ENCODE measurements at regions not wholly inside any gene's neighbourhood (a gene's known extent, or its start where the extent isn't known, plus 50 kb on each side); places are given as distances from the start of the nearest gene placed in this dataset.
"Not testable (repeated sequence)": the region's sequence is repeated elsewhere in the genome, so short reads cannot be mapped to it uniquely, and the experiment has no call there.

GRCh38 chrX:42832764-42833549 lies 55.0 kb upstream of the PPP1R2C start:
- no peak for DNase-seq (ENCODE audit: low read depth)

GRCh38 chrX:42833550-42833940 lies 55.6 kb upstream of the PPP1R2C start:
- not testable (repeated sequence) for DNase-seq (ENCODE audit: low read depth)

- DNase-seq (ENCODE audit: low read depth) = no peak
These were observed 59.3 kb upstream of the PPP1R2C start for GRCh38 chrX:42837101-42837726.

- no peak for DNase-seq (ENCODE audit: low read depth)
These were observed 59.8 kb upstream of the PPP1R2C start for GRCh38 chrX:42837747-42838146.

GRCh38 chrX:42839632-42840031 lies 61.7 kb upstream of the PPP1R2C start:
- DNase-seq (ENCODE audit: low read depth) = no peak

- DNase-seq (ENCODE audit: low read depth) = no peak
These were observed 68.8 kb upstream of the PPP1R2C start for GRCh38 chrX:42846741-42847140.

GRCh38 chrX:42855259-42855658 lies 77.3 kb upstream of the PPP1R2C start:
- DNase-seq (ENCODE audit: low read depth) = no peak

- no peak for DNase-seq (ENCODE audit: low read depth)
These were observed 79.8 kb upstream of the PPP1R2C start for GRCh38 chrX:42857766-42858165.

- no peak for DNase-seq (ENCODE audit: low read depth)
These were observed 91.0 kb upstream of the PPP1R2C start for GRCh38 chrX:42869011-42869410.

- no peak for DNase-seq (ENCODE audit: low read depth)
These were observed 91.9 kb upstream of the PPP1R2C start for GRCh38 chrX:42869659-42870476.

- DNase-seq (ENCODE audit: low read depth) = no peak
These were observed 108.6 kb upstream of the PPP1R2C start for GRCh38 chrX:42886519-42886918.

GRCh38 chrX:42900947-42901346 lies 123.0 kb upstream of the PPP1R2C start:
- DNase-seq (ENCODE audit: low read depth) = no peak

GRCh38 chrX:42902513-42902912 lies 124.5 kb upstream of the PPP1R2C start:
- no peak for DNase-seq (ENCODE audit: low read depth)

- no peak for DNase-seq (ENCODE audit: low read depth)
These were observed 142.8 kb upstream of the PPP1R2C start for GRCh38 chrX:42920752-42921151.

- no peak for DNase-seq (ENCODE audit: low read depth)
These were observed 152.1 kb upstream of the PPP1R2C start for GRCh38 chrX:42930071-42930470.

GRCh38 chrX:42930951-42931350 lies 153.0 kb upstream of the PPP1R2C start:
- DNase-seq (ENCODE audit: low read depth) = no peak

- no peak for DNase-seq (ENCODE audit: low read depth)
These were observed 155.2 kb upstream of the PPP1R2C start for GRCh38 chrX:42933187-42933586.

- DNase-seq (ENCODE audit: low read depth) = no peak
These were observed 156.2 kb upstream of the PPP1R2C start for GRCh38 chrX:42934020-42934726.

- no peak for DNase-seq (ENCODE audit: low read depth)
These were observed 163.7 kb upstream of the PPP1R2C start for GRCh38 chrX:42941671-42942070.

GRCh38 chrX:42943051-42943974 lies 165.3 kb upstream of the PPP1R2C start:
- DNase-seq (ENCODE audit: low read depth) = no peak

GRCh38 chrX:42944381-42944998 lies 166.5 kb upstream of the PPP1R2C start:
- DNase-seq (ENCODE audit: low read depth) = no peak

All from stimulated activated CD8-positive, alpha-beta memory T cell treated with anti-CD3 and anti-CD28 coated beads, Interleukin-7, amount 100 ng/mL, for 24 hours (primary cell).